ENCODE measurements at regions not wholly inside any gene's neighbourhood (a gene's known extent, or its start where the extent isn't known, plus 50 kb on each side); places are given as distances from the start of the nearest gene placed in this dataset.

GRCh38 chr9:91023741-91024140 lies 222.1 kb downstream of the SYK start (continued):
- TF ChIP-seq CHD7 (IDR thresholded peaks at IDR 0.05; ENCODE audit: insufficient replicate concordance, low read length): no peak
- no peak for TF ChIP-seq HDAC2 (IDR thresholded peaks at IDR 0.05; ENCODE audit: borderline replicate concordance in 1 of 2, low read depth in 2 of 2, low read length in 2 of 2)
